NCI-H446 treated with DMSO at 0.1 percent for 48 hours (cell line): ENCODE measurements at regions not wholly inside any gene's neighbourhood (a gene's known extent, or its start where the extent isn't known, plus 50 kb on each side); places are given as distances from the start of the nearest gene placed in this dataset.
"Not testable (repeated sequence)": the region's sequence is repeated elsewhere in the genome, so short reads cannot be mapped to it uniquely, and the experiment has no call there.

ENCODE experiments used
- DNase-seq: peaks from one replicate; lab custom pipeline; 2025; lab: John Stamatoyannopoulos, UW

- no peak for DNase-seq
Measured at GRCh38 chr5:159588941-159589340, 258.7 kb upstream of the IL12B start.

GRCh38 chr5:159593518-159594073 is 263.3 kb upstream of the IL12B start:
- DNase-seq = no peak

GRCh38 chr5:159595561-159595960 is 265.3 kb upstream of the IL12B start:
- DNase-seq = not testable (repeated sequence)

- DNase-seq = no peak
Measured at GRCh38 chr5:159601216-159601615, 270.9 kb upstream of the IL12B start.

GRCh38 chr5:159602434-159602833 is 272.1 kb upstream of the IL12B start:
- no peak for DNase-seq

GRCh38 chr5:159605585-159605984 is 275.3 kb upstream of the IL12B start:
- DNase-seq = no peak

- no peak for DNase-seq
Measured at GRCh38 chr5:159609359-159609758, 279.1 kb upstream of the IL12B start.

- DNase-seq = no peak
Measured at GRCh38 chr5:159610966-159611579, 280.8 kb upstream of the IL12B start.

GRCh38 chr5:159616952-159617351 is 286.7 kb upstream of the IL12B start:
- DNase-seq = peak; percentile 12

GRCh38 chr5:159619826-159620225 is 289.5 kb upstream of the IL12B start:
- DNase-seq = peak; percentile 68

- peak; percentile 2 for DNase-seq
Measured at GRCh38 chr5:159620853-159621540, 290.7 kb upstream of the IL12B start.

GRCh38 chr5:159628703-159629102 is 287.6 kb upstream of the ADRA1B start:
- DNase-seq = no peak

- DNase-seq = no peak
Measured at GRCh38 chr5:159629158-159629557, 287.1 kb upstream of the ADRA1B start.

GRCh38 chr5:159630545-159630944 is 285.7 kb upstream of the ADRA1B start:
- DNase-seq = no peak

GRCh38 chr5:159631001-159631400 is 285.3 kb upstream of the ADRA1B start:
- no peak for DNase-seq

GRCh38 chr5:159632866-159633265 is 283.4 kb upstream of the ADRA1B start:
- DNase-seq = no peak

GRCh38 chr5:159638481-159638880 is 277.8 kb upstream of the ADRA1B start:
- DNase-seq = no peak

- no peak for DNase-seq
Measured at GRCh38 chr5:159638954-159639559, 277.2 kb upstream of the ADRA1B start.

GRCh38 chr5:159639590-159639989 is 276.7 kb upstream of the ADRA1B start:
- no peak for DNase-seq

GRCh38 chr5:159640446-159640845 is 275.8 kb upstream of the ADRA1B start:
- DNase-seq = no peak

- no peak for DNase-seq
Measured at GRCh38 chr5:159640921-159641320, 275.4 kb upstream of the ADRA1B start.

- DNase-seq = no peak
Measured at GRCh38 chr5:159641371-159642039, 274.8 kb upstream of the ADRA1B start.

GRCh38 chr5:159642379-159642778 is 273.9 kb upstream of the ADRA1B start:
- DNase-seq = no peak
